Suprapubic skin (tissue), 3 donors: ENCODE measurements at regions not wholly inside any gene's neighbourhood (a gene's known extent, or its start where the extent isn't known, plus 50 kb on each side); places are given as distances from the start of the nearest gene placed in this dataset.

Experiments
- EP300 ChIP-seq: sonication (generic); formaldehyde crosslinking; IDR thresholded peaks from one replicate; pipeline ENCODE4 v1.6.1; 2017; ENCODE audit warnings: antibody characterized with exemption
- TF ChIP-seq, protein P1 (sequence below), 2 donors: fragments of 200-600 bp in 1 of 2; fragments of 450-650 bp in 1 of 2; sonication (generic) in 1 of 2; IDR thresholded peaks; one replicate each; pipeline ENCODE4 v1.5.1; 2016 to 2019; ENCODE audit warnings: antibody characterized with exemption in 2 of 2, mild to moderate bottlenecking in 1 of 2, moderate library complexity in 1 of 2

DNA sequence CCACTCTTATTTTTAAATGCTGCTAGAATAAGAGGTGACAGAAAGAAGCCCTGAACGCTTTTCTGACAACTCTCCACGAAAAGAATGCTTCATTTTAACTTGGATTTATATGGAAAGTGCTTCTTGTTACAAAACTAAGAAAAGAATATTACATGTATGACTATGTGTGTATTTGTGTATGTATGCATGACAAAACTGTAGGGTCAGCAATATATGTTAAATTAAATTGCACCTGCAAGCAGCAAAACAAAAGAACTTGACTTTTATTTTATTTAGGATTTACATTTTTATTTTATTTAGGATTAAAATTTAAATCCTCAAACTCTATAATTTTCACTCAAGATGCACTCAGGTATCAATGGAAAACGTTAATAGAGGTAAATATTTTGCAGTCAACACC lies 187.1 kb downstream of the NR4A2 start:
- TF ChIP-seq, protein P1, sequence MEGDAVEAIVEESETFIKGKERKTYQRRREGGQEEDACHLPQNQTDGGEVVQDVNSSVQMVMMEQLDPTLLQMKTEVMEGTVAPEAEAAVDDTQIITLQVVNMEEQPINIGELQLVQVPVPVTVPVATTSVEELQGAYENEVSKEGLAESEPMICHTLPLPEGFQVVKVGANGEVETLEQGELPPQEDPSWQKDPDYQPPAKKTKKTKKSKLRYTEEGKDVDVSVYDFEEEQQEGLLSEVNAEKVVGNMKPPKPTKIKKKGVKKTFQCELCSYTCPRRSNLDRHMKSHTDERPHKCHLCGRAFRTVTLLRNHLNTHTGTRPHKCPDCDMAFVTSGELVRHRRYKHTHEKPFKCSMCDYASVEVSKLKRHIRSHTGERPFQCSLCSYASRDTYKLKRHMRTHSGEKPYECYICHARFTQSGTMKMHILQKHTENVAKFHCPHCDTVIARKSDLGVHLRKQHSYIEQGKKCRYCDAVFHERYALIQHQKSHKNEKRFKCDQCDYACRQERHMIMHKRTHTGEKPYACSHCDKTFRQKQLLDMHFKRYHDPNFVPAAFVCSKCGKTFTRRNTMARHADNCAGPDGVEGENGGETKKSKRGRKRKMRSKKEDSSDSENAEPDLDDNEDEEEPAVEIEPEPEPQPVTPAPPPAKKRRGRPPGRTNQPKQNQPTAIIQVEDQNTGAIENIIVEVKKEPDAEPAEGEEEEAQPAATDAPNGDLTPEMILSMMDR (IDR thresholded peaks at IDR 0.05) = no peak
- TF ChIP-seq EP300 = no peak
